ENCODE measurements at regions not wholly inside any gene's neighbourhood (a gene's known extent, or its start where the extent isn't known, plus 50 kb on each side); places are given as distances from the start of the nearest gene placed in this dataset.

GRCh38 chr15:29428925-29429573, 159.4 kb upstream of the NSMCE3 start:
- TF ChIP-seq, protein P1, sequence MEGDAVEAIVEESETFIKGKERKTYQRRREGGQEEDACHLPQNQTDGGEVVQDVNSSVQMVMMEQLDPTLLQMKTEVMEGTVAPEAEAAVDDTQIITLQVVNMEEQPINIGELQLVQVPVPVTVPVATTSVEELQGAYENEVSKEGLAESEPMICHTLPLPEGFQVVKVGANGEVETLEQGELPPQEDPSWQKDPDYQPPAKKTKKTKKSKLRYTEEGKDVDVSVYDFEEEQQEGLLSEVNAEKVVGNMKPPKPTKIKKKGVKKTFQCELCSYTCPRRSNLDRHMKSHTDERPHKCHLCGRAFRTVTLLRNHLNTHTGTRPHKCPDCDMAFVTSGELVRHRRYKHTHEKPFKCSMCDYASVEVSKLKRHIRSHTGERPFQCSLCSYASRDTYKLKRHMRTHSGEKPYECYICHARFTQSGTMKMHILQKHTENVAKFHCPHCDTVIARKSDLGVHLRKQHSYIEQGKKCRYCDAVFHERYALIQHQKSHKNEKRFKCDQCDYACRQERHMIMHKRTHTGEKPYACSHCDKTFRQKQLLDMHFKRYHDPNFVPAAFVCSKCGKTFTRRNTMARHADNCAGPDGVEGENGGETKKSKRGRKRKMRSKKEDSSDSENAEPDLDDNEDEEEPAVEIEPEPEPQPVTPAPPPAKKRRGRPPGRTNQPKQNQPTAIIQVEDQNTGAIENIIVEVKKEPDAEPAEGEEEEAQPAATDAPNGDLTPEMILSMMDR (IDR thresholded peaks at IDR 0.05; ENCODE audit: low read length): no peak
- TF ChIP-seq EZH2 (IDR thresholded peaks at IDR 0.05; ENCODE audit: borderline replicate concordance, low read length): no peak
